A549 (cell line): ENCODE measurements at regions not wholly inside any gene's neighbourhood (a gene's known extent, or its start where the extent isn't known, plus 50 kb on each side); places are given as distances from the start of the nearest gene placed in this dataset.

Experiments
- CHD2 ChIP-seq: fragments of 150-350 bp; IDR thresholded peaks from 2 replicates; pipeline ENCODE4 v1.6.1; 2014; ENCODE audit warnings: low read length; ENCODE audit not compliant: partially characterized antibody
- CTCF ChIP-seq: fragments of >200 bp; sonication (Bioruptor Twin); formaldehyde crosslinking; IDR thresholded peaks from 3 replicates; pipeline ENCODE4 v1.5.1; 2016
- HDAC2 ChIP-seq: fragments of 200-600 bp; sonication (generic); IDR thresholded peaks from 2 replicates; pipeline ENCODE4 v1.6.1; 2016
- HEYL ChIP-seq: fragments of 250-450 bp; sonication (Bioruptor Pico); IDR thresholded peaks from 2 replicates; pipeline ENCODE4 v1.8.0; 2021; ENCODE audit warnings: mild to moderate bottlenecking, moderate library complexity
- JUNB ChIP-seq: fragments of >200 bp; sonication (Bioruptor Twin); formaldehyde crosslinking; IDR thresholded peaks from 2 replicates; pipeline ENCODE4 v1.6.1; 2016
- KDM1A ChIP-seq: fragments of 200-600 bp; sonication (generic); IDR thresholded peaks from 2 replicates; pipeline ENCODE4 v1.6.1; 2016; ENCODE audit warnings: low read depth, mild to moderate bottlenecking
- NFE2L2 ChIP-seq: fragments of 150-350 bp; conservative IDR thresholded peaks from 2 replicates; pipeline ENCODE4 v1.6.1; 2014; ENCODE audit warnings: low read length
- RAD21 ChIP-seq, 2 experiments: fragments of >200 bp in 1 of 2; sonication (Bioruptor Twin) in 1 of 2; formaldehyde crosslinking in 1 of 2; IDR thresholded peaks in 1 of 2; conservative IDR thresholded peaks in 1 of 2; 2 replicates in 1 of 2; 3 replicates in 1 of 2; pipeline ENCODE4 v1.6.1; 2012 to 2018; ENCODE audit warnings: inconsistent platforms in 1 of 2
- REST ChIP-seq: fragments of 200-600 bp; sonication (generic); IDR thresholded peaks from 2 replicates; pipeline ENCODE4 v1.6.1; 2016; ENCODE audit warnings: antibody characterized with exemption, mild to moderate bottlenecking, moderate library complexity
- RFX5 ChIP-seq: fragments of 450-650 bp; IDR thresholded peaks from 2 replicates; pipeline ENCODE4 v1.7.1; 2014; ENCODE audit warnings: antibody characterized with exemption, mild to moderate bottlenecking, moderate library complexity
- RNF2 ChIP-seq: fragments of 200-600 bp; sonication (generic); IDR thresholded peaks from 2 replicates; pipeline ENCODE4 v1.6.1; 2016; ENCODE audit warnings: low read depth, mild to moderate bottlenecking, antibody characterized with exemption, moderate library complexity, borderline replicate concordance
- TFCP2L1 ChIP-seq: fragments of 250-450 bp; sonication (Bioruptor Pico); IDR thresholded peaks from 2 replicates; pipeline ENCODE4 v1.5.0; 2021; ENCODE audit warnings: mild to moderate bottlenecking
- TF ChIP-seq, protein P1 (sequence below): IDR thresholded peaks from 2 replicates; pipeline ENCODE4 v1.6.1; 2012
- TF ChIP-seq, protein P2 (sequence below): fragments of 250-450 bp; sonication (Bioruptor Pico); IDR thresholded peaks from 2 replicates; pipeline ENCODE4 v1.5.0; 2021; ENCODE audit warnings: mild to moderate bottlenecking, moderate library complexity, borderline replicate concordance

DNA sequence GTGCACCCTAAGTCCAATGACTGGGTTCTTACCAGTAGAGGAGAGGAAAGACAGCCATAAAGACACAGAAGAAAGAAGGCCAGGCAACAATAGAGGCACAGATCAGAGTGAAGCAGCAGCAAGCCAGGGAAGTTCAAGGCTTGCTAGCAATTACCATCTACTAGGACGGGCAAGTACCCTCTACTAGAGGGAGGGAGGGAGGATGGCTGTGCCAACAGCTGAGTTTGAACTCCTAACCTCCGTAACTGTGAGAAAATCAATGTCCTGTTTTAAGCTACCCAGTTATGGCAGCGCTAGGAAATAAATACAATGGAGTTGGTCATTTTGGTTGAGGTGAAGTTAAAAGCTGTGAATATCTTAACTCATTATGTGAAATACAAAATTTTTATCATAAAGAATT, 991.8 kb upstream of the CTNND2 start:
- TF ChIP-seq, protein P1, sequence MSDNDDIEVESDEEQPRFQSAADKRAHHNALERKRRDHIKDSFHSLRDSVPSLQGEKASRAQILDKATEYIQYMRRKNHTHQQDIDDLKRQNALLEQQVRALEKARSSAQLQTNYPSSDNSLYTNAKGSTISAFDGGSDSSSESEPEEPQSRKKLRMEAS: no peak
- TF ChIP-seq CHD2: no peak
- no peak for TF ChIP-seq REST
- no peak for TF ChIP-seq RFX5
- TF ChIP-seq CTCF: no peak
- TF ChIP-seq TFCP2L1 (CRISPR knock-in tag): no peak
- no peak for TF ChIP-seq JUNB
- TF ChIP-seq NFE2L2: no peak
- TF ChIP-seq, protein P2, sequence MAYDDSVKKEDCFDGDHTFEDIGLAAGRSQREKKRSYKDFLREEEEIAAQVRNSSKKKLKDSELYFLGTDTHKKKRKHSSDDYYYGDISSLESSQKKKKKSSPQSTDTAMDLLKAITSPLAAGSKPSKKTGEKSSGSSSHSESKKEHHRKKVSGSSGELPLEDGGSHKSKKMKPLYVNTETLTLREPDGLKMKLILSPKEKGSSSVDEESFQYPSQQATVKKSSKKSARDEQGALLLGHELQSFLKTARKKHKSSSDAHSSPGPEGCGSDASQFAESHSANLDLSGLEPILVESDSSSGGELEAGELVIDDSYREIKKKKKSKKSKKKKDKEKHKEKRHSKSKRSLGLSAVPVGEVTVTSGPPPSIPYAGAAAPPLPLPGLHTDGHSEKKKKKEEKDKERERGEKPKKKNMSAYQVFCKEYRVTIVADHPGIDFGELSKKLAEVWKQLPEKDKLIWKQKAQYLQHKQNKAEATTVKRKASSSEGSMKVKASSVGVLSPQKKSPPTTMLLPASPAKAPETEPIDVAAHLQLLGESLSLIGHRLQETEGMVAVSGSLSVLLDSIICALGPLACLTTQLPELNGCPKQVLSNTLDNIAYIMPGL (CRISPR knock-in tag): no peak
- no peak for TF ChIP-seq KDM1A
- no peak for TF ChIP-seq RNF2
- no peak for TF ChIP-seq RAD21 (conservative IDR thresholded peaks at IDR 0.05 in 1 of 2, IDR thresholded peaks at IDR 0.05 in 1 of 2)
- no peak for TF ChIP-seq HEYL
- TF ChIP-seq HDAC2: no peak
